ENCODE measurements at regions not wholly inside any gene's neighbourhood (a gene's known extent, or its start where the extent isn't known, plus 50 kb on each side); places are given as distances from the start of the nearest gene placed in this dataset.

DNA sequence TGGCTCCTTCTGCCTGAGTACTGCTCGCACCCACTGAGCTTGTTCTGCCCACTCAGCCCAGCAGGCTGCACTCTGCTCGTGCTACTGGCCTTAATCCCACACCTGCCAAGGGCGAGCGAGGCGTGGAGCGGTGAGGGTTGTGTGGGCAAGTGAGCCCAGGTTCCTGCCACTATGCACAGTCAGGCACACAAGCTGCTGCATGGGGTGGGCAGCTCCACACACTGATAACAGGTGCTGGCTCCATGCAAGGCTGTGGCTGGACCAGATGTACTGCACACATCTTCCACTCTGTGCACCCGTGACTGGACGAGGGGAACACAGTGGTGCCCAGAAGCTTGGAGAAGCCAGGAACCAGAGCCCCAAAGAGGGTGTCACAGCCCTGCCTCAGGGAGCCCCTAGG is 184.3 kb upstream of the NUDT6 start:
- DNase-seq (ENCODE audit: low spot score), result no peak
- TF ChIP-seq, protein P1, sequence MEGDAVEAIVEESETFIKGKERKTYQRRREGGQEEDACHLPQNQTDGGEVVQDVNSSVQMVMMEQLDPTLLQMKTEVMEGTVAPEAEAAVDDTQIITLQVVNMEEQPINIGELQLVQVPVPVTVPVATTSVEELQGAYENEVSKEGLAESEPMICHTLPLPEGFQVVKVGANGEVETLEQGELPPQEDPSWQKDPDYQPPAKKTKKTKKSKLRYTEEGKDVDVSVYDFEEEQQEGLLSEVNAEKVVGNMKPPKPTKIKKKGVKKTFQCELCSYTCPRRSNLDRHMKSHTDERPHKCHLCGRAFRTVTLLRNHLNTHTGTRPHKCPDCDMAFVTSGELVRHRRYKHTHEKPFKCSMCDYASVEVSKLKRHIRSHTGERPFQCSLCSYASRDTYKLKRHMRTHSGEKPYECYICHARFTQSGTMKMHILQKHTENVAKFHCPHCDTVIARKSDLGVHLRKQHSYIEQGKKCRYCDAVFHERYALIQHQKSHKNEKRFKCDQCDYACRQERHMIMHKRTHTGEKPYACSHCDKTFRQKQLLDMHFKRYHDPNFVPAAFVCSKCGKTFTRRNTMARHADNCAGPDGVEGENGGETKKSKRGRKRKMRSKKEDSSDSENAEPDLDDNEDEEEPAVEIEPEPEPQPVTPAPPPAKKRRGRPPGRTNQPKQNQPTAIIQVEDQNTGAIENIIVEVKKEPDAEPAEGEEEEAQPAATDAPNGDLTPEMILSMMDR (IDR thresholded peaks at IDR 0.05; ENCODE audit: extremely low read depth, missing control alignments), result no peak

- TF ChIP-seq, protein P1 (IDR thresholded peaks at IDR 0.05; ENCODE audit: extremely low read depth, missing control alignments), result no peak
These were observed 185.3 kb upstream of the NUDT6 start for GRCh38 chr4:123107444-123108252.

DNA sequence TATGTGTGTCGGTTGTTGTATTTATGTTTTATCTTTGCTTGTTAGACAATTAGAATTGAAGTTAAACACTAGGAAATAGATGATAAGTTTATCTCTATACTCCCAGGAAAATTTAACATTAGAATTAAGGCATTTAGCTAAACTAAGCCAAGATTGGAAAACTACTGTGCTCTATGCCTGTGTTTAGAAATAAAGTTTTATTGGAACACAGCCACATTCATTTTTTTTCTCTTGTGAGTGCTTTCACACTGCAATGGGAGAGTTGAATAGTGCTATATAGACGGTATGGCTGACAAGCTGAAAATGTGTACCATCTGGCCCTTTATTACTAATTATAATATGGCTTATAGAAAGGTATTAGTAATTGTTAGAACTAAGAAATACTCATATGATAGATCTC is 186.7 kb upstream of the NUDT6 start:
- no peak for DNase-seq (ENCODE audit: low spot score)
- TF ChIP-seq, protein P1 (IDR thresholded peaks at IDR 0.05; ENCODE audit: extremely low read depth, missing control alignments), result no peak

More at GRCh38 chr4:123107444-123108252, 185.3 kb upstream of the NUDT6 start:
- DNase-seq (ENCODE audit: low spot score), result no peak

DNA sequence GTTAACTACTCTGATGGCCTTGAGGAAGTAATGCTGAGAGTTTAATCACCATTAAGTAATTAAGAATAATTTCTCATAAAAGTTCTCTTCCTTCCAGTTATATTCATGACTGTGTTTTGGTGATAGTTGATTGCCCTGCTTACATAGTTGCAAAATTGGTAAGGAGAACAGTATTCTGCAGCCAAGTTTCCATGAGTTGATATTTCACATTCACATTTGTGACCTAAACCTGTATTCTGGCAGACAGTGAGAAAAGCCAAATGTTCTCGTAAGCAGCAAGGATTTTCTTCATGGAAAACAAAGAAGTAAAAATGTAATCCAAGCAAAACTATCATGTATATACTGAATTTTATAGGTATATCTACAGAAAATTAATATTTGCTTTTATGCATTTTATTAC is 187.8 kb upstream of the NUDT6 start:
- TF ChIP-seq, protein P1 (IDR thresholded peaks at IDR 0.05; ENCODE audit: extremely low read depth, missing control alignments), result no peak
- no peak for DNase-seq (ENCODE audit: low spot score)

- no peak for DNase-seq (ENCODE audit: low spot score)
- TF ChIP-seq, protein P1 (IDR thresholded peaks at IDR 0.05; ENCODE audit: extremely low read depth, missing control alignments), result no peak
These were observed 188.3 kb upstream of the NUDT6 start for GRCh38 chr4:123110685-123111084.

DNA sequence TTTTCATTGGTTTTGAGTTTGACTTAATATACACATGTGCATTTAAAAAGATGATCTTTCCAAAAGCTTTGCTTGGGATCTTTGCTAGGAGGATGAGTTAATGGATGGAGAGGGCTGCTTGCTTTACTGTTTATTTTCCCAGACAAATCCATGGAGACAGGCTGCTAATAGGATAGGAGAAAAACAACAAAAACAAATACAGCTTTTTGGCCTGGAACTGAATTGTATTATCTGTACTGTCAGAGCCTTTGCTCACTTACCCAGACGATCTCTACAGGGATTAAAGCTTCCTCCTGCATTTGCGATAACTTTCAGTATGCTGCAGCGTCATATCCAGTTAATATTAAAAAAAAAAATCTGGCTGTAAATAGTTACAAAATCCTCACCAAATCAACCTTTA is 190.8 kb upstream of the NUDT6 start:
- no peak for DNase-seq (ENCODE audit: low spot score)
- TF ChIP-seq, protein P1 (IDR thresholded peaks at IDR 0.05; ENCODE audit: extremely low read depth, missing control alignments), result no peak

- TF ChIP-seq, protein P1 (IDR thresholded peaks at IDR 0.05; ENCODE audit: extremely low read depth, missing control alignments), result no peak
- no peak for DNase-seq (ENCODE audit: low spot score)
These were observed 191.9 kb upstream of the NUDT6 start for GRCh38 chr4:123114084-123114914.

Measured in GM20000 (cell line).